ENCODE measurements at regions not wholly inside any gene's neighbourhood (a gene's known extent, or its start where the extent isn't known, plus 50 kb on each side); places are given as distances from the start of the nearest gene placed in this dataset.

DNA sequence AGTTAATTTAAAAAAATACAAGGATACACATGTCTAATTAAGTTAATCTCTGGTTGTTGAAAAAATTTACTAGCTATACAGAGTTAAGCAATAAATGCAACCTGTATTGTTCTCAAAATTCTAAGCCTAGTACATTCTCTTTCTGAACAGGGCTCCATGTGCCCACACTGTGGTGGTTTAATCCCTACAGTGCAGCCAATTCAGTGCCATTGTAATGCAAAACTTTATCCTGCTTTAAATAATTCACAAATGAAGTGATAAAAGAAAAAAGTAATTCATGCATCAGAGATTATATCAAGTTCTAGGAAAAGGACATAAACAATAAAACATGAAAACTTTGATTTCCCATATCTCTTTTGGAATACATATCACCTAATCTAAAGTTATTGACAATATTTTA is 1089.2 kb downstream of the C4orf33 start:
- Histone ChIP-seq H4K20me1 (ENCODE audit: control insufficient read depth, insufficient read depth) (no peaks in the 10 kb centered on the region), H3K4me3 (no peak overlapping the region), H2AFZ (ENCODE audit: control insufficient read depth, low read depth, low read length) (no peak overlapping the region), H3K79me2 (ENCODE audit: control insufficient read depth, insufficient read depth, low read length) (no peaks in the 10 kb centered on the region), H3K9me3 (replicated peaks; ENCODE audit: control insufficient read depth, insufficient read depth, low read length) (no peaks in the 10 kb centered on the region), H3K4me1 (ENCODE audit: control insufficient read depth, insufficient read depth, low read length) (no peaks in the 10 kb centered on the region), H3K27me3 (replicated peaks in 1 of 2; ENCODE audit: control insufficient read depth in 2 of 2, insufficient read depth in 2 of 2, low read length in 1 of 2) (no peaks in the 10 kb centered on the region), H3K36me3 (ENCODE audit: control insufficient read depth in 2 of 2, insufficient read depth in 2 of 2, low read length in 1 of 2) (no peaks in the 10 kb centered on the region), H3K4me2 (ENCODE audit: control insufficient read depth, insufficient read depth) (no peak overlapping the region), H3K27ac (ENCODE audit: control insufficient read depth, insufficient read depth) (no peak overlapping the region), H3K9ac (ENCODE audit: control insufficient read depth, insufficient read depth, low read length) (no peak overlapping the region)
- TF ChIP-seq IRF4 (IDR thresholded peaks at IDR 0.05; ENCODE audit: low read depth, low read length) (no peak), SIN3A (IDR thresholded peaks at IDR 0.05; ENCODE audit: low read depth, low read length) (no peak), E2F4 (IDR thresholded peaks at IDR 0.05; ENCODE audit: low read depth, low read length) (no peak), HCFC1 (IDR thresholded peaks at IDR 0.05; ENCODE audit: low read length) (no peak), TCF3 (IDR thresholded peaks at IDR 0.05; ENCODE audit: borderline replicate concordance, insufficient read depth, low read depth, low read length) (no peak), CEBPZ (IDR thresholded peaks at IDR 0.05; ENCODE audit: low read depth, low read length) (no peak), IRF3 (IDR thresholded peaks at IDR 0.05) (no peak), POLR2A (IDR thresholded peaks at IDR 0.05; ENCODE audit: low read depth, low read length) (no peak), SMC3 (IDR thresholded peaks at IDR 0.05; ENCODE audit: borderline replicate concordance, low read length) (no peak), ATF7 (IDR thresholded peaks at IDR 0.05; ENCODE audit: low read depth) (no peak), MXI1 (IDR thresholded peaks at IDR 0.05; ENCODE audit: low read depth, low read length) (no peak), NFXL1 (IDR thresholded peaks at IDR 0.05; ENCODE audit: borderline replicate concordance) (no peak), RELA (IDR thresholded peaks at IDR 0.05; ENCODE audit: borderline replicate concordance, partially characterized antibody) (no peak)
- intact Hi-C loops (cut with micrococcal nuclease; ENCODE audit: unreplicated experiment): no loop called here
- ChIA-PET RAD21 (ENCODE audit: unreplicated experiment) (no interaction called here), POLR2A (no interaction called here), SMC1A (ENCODE audit: uncharacterized antibody, unreplicated experiment) (no interaction called here), CTCF (no interaction called here)
- no TSS peak for BruUV-seq (replicated peaks)
- FAIRE-seq (no peak), DNase-seq (ENCODE audit: low read depth, low spot score) (no peak), ATAC-seq (no peak)
- in situ Hi-C loops (cut with MboI): no loop called here

All from GM12878 (cell line).